HG03571 (cell line): ENCODE measurements at regions not wholly inside any gene's neighbourhood (a gene's known extent, or its start where the extent isn't known, plus 50 kb on each side); places are given as distances from the start of the nearest gene placed in this dataset.
"Not testable (repeated sequence)": the region's sequence is repeated elsewhere in the genome, so short reads cannot be mapped to it uniquely, and the experiment has no call there.

Experiments
- ATAC-seq: cut with Tn5 transposase; IDR thresholded peaks from one replicate; pipeline ENCODE4 v1.9.1; 2021; ENCODE audit not compliant: unreplicated experiment

DNA sequence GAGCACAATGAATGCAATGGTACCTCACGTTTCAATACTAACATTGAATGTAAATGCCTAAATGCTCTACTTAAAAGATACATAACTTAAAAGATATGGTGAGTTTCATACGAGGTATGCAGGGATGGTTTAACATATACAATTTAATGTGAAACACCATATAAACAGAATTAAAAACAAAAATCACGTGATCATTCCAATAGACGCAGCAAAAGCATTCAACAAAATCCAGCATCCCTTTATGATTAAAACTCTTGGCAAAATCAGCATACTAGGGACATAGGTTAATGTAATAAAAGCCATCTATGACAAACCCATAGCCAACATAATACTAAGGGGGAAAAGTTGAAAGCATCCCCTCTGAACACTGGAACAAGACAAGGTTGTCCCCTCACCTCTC, 845.7 kb downstream of the SLC16A7 start:
- ATAC-seq = no peak

DNA sequence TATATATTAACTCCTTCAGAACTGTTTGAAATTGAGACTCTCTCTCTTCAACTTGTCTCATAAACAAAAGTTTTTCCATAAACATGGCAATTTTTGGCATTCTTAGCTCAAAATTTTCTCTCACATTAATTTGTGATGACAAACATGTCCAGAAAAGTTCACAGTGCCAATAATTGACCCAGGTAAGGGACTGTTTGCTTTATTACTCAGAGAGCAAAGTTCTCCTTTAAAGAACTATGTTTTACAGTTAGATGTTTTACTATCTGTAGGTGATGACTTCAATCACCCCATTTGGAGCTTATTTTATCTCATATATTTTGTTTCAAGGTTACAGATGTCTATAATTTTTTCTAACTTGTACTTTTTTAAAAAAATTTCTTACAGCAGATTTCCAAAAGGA, 855.6 kb downstream of the SLC16A7 start:
- no peak for ATAC-seq

GRCh38 chr12:60465060-60465459, 869.2 kb downstream of the SLC16A7 start:
- no peak for ATAC-seq

DNA sequence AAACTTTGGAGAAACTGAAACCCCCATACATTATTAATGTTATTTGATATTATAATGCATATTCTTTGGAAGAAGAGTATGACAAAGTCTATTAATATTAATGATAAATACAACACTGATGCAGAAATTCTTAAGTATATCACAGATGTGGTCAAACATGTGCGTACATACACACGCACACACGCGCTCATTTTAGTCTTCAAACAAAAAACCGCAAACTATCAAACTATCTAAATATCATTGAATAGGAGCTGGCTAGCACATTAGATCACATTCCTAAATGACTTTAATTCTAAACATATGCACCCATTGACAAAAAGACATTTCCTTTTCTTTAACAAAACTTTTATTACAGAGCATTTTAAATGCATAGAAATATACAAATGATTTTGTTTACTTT, 872.7 kb downstream of the SLC16A7 start:
- ATAC-seq = no peak

GRCh38 chr12:60475825-60476224, 880.0 kb downstream of the SLC16A7 start:
- ATAC-seq = no peak

GRCh38 chr12:60487284-60487683, 891.5 kb downstream of the SLC16A7 start:
- no peak for ATAC-seq

DNA sequence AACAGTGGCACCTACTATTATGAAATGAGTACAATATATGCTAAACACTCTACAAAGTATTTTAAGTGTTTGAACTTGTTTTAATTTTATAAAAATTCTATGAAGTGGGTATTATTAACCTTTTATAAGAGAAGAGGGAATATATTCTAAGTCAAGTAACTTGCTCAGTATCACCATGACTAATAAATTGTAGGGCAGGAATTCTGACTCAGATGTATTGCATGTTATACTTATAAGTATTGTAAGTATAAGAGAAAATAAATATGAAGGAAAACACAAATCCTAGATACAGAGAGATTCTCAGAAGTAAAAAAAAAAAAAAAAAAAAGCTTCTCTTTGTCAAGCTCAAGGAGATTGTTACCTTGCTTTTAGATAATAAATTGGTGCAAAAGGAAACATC, 893.2 kb downstream of the SLC16A7 start:
- no peak for ATAC-seq

DNA sequence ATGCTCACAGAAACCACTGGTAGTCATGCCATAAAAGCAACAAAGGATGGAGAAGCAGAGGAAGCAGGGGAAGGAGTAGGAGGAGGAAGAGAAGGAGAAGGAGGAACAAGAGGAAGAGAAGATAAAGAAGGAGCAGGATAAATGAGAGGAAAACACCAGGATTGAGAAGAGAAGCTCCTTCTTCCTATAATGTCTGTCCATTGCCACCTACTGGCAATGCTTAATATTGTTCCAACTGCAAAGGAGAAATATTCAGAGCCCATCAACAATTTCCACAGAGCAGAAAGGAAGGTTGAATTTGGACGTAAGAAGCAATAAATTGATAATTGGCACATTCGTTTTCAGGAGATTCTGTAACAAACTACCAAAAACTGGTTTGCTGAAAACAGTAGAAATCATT, 898.4 kb downstream of the SLC16A7 start:
- no peak for ATAC-seq

DNA sequence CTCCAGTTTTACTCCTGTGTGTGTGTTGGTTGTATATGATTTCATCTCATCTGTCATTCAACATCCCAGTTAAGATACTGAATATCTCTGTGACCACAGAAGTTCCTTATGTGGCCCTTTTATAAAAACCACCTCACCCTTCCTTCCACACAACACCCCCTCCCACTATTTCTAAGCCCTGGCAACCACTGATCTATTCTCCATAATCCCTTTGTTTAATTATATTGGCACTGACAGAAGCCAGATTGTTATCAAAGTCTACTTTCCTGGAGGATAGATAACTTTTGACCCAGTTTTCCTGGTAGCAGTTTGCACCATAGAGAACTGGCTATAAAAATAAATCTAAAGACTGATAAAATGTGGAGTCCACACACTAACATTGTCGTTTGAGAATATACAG, 902.8 kb downstream of the SLC16A7 start:
- ATAC-seq = no peak

GRCh38 chr12:60501124-60501729, 905.4 kb downstream of the SLC16A7 start:
- ATAC-seq = no peak

DNA sequence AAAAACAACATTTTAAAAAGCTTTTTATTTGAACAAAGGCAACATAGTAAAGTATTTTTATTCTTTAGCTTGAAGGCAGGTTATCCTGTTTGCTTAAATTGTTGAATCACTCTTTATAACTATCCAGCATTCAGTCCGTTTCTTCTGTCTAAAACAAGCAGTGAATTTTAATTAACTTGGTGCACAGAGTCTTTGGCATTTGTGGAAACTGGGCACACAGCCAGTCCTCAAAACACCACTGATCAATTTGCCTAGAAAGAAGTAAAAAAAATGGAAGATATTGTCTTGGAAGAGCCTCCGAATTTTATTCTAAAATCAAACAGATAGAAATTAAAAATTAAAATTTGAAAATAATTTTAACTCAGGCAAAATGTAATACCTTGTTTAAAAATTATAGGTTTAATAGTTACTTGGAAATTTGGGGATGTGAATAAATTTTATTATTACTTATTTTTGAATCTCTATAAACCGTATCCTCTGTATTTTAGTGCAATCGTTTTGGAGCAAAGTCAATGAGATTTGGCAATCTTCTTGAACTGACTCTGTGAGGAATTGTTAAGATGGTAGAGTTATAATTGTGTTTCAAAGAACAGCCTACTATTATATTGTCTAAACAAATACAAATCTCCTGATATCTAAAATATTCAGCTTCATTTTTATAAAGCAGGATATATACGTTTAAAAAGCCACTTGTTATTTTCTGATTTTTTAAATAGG, 927.0 kb downstream of the SLC16A7 start:
- ATAC-seq = no peak

- no peak for ATAC-seq
Measured at GRCh38 chr12:60529261-60529660, 933.4 kb downstream of the SLC16A7 start.

- ATAC-seq = no peak
Measured at GRCh38 chr12:60529723-60530122, 933.9 kb downstream of the SLC16A7 start.

DNA sequence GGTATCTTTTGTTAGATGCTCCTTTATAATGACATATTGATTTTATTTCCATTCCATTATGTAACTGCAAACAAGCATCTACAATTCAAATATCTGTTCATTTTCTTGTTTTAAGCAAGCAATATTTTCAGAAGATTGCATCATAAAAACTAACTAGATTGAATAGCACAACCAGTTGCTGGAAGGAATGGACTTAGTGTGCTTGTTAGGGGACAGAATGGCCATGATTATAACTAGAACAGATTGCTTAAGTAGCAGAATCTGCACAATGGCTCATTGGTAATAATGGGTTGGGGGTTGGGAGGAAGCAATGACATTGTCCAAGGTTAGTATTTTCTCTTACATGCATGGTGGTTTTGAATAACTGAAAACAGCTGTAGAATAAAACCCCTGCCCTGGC, 939.5 kb downstream of the SLC16A7 start:
- no peak for ATAC-seq

GRCh38 chr12:60539592-60539991, 943.8 kb downstream of the SLC16A7 start:
- ATAC-seq = no peak

DNA sequence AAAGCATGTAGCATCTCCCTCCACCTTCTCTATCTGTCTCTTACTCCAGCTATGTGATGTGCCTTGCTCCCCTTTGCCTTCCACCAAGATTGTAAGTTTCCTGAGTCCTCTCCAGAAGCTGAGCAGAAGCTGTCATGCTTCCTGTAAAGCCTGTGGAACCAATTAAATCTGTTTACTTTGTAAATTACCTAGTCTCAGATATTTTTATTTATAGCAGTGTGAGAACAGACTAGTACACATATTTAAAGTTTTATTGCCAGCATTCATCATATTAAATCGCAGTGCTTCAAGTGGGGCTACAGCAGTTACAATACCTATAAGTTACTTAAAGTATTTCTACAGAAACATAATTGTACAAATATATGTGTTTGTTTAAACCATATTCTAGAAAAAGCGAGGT, 973.1 kb downstream of the SLC16A7 start:
- no peak for ATAC-seq

- ATAC-seq = no peak
Measured at GRCh38 chr12:60577607-60578006, 981.8 kb downstream of the SLC16A7 start.

GRCh38 chr12:60587664-60588063, 991.8 kb downstream of the SLC16A7 start:
- not testable (repeated sequence) for ATAC-seq

DNA sequence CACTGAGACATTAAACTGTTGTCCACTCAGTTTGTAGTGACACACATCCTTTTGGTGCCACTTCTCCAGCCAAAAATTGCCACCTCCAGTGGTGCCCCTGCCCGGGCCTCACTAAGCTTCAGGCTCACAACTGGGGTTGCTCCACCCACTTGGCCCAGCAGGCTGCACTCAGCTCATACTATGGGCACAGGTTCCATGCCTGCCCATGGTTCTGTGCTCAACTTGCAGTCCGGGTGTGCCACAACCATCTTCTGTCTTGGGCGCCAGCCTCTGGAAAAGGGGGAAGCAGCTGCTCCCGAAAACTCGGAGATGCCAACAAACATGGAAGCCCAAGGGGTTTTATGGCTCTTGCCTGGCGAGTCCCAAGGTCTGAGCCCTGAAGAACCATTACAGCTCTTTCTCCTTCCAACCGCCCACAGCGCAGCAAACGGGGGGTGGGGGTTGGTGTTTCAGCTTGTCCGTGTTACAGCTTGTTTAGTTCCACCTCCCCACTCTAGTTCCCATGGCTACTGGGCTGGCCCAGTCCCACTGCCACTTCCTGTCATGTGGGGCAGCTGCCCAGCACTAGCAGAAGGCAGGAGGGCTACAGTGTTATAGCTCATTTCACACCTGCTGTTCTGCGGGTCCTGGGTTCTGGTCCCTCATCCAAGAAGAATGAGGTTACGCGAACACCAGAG, 998.3 kb downstream of the SLC16A7 start:
- no peak for ATAC-seq

- ATAC-seq = no peak
Measured at GRCh38 chr12:60602601-60603000, 1006.8 kb downstream of the SLC16A7 start.

DNA sequence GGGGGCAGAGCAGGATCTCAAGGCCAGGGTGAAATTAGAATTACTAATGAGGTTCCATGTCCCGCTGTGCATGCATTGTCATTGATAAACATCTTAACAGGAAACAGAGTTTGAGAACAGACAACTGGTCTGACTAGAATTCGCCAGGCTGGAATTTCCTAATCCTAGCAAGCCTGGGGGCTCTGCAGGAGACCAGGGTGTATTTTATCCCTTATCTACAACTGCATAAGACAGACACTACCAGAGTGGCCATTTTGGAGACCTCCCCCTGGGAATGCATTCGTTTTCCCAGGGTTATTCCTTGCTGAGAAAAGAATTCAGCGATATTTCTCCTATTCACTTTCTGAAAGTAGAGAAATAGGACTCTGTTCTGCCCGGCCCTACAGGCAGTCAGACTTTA, 1007.6 kb downstream of the SLC16A7 start:
- not testable (repeated sequence) for ATAC-seq

DNA sequence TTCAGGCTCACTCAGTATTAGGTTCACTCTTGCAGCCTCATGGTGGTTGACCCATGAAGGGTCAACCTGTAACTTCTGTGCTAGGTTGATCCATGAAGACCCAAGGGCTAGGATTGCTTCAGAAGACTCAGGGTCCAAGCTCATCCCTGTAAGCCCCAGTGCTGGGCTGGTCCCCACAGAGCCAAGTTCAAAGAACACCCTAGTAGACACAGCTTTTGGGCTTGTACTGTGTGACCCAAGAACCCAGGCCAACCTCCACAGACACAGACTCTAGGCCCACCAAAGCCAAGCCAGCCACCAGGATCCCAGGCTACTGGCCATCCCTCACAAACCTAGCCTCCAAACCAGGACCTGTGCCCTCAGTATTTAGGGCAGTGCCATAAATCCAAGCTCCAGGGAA, 1020.6 kb downstream of the SLC16A7 start:
- no peak for ATAC-seq
